Lower leg skin (tissue), 3 donors: ENCODE measurements at regions not wholly inside any gene's neighbourhood (a gene's known extent, or its start where the extent isn't known, plus 50 kb on each side); places are given as distances from the start of the nearest gene placed in this dataset.

ENCODE experiments used
- POLR2A ChIP-seq, 2 donors: fragments of 450-650 bp; IDR thresholded peaks; one replicate each; pipeline ENCODE4 v1.6.1; 2016 to 2017; ENCODE audit warnings: antibody characterized with exemption in 2 of 2, mild to moderate bottlenecking in 1 of 2, moderate library complexity in 1 of 2
- TF ChIP-seq, protein P1 (sequence below), 3 donors: fragments of 450-650 bp; IDR thresholded peaks; one replicate each; pipeline ENCODE4 v1.5.1; 2016; ENCODE audit warnings: antibody characterized with exemption in 3 of 3, mild to moderate bottlenecking in 3 of 3, moderate library complexity in 2 of 3

DNA sequence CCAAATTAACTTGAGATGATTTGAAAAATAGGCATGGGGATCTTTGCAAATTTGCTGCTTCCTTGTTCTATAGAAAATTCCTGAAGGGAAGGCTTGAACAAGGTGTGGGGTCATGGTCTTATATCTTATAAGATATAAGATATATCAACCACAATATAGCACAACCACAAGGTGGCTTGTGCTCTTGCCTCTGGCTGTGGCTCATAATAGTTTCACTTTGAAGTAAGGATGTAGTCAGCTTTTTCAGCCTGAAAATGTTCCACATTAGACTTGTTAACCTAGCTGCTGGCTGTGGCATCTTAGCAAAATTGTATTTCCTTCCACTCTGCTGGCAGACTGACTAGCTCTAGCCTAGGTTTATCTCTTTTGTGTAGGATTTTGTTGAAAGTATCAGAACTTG, 169.7 kb downstream of the KLF5 start:
- TF ChIP-seq POLR2A (IDR thresholded peaks at IDR 0.05), result no peak
- TF ChIP-seq, protein P1, sequence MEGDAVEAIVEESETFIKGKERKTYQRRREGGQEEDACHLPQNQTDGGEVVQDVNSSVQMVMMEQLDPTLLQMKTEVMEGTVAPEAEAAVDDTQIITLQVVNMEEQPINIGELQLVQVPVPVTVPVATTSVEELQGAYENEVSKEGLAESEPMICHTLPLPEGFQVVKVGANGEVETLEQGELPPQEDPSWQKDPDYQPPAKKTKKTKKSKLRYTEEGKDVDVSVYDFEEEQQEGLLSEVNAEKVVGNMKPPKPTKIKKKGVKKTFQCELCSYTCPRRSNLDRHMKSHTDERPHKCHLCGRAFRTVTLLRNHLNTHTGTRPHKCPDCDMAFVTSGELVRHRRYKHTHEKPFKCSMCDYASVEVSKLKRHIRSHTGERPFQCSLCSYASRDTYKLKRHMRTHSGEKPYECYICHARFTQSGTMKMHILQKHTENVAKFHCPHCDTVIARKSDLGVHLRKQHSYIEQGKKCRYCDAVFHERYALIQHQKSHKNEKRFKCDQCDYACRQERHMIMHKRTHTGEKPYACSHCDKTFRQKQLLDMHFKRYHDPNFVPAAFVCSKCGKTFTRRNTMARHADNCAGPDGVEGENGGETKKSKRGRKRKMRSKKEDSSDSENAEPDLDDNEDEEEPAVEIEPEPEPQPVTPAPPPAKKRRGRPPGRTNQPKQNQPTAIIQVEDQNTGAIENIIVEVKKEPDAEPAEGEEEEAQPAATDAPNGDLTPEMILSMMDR (IDR thresholded peaks at IDR 0.05), result no peak
